Activated B cell treated with CpG ODN at 0.5 μM for 24 hours (primary cell): ENCODE measurements at regions not wholly inside any gene's neighbourhood (a gene's known extent, or its start where the extent isn't known, plus 50 kb on each side); places are given as distances from the start of the nearest gene placed in this dataset.

Experiments used
- ATAC-seq: fragments of 200-7000 bp; cut with Tn5 transposase; one replicate; pipeline ENCODE4 v1.10.0; 2021; ENCODE audit warnings: low read depth, mild to moderate bottlenecking, moderate library complexity
- CTCF ChIA-PET: fragments of 350-600 bp; sonication (Branson Sonifier 250); formaldehyde crosslinking; loops from one replicate; lab custom pipeline; 2021; ENCODE audit warnings: antibody characterized with exemption; lab: Charles Lee
- POLR2A ChIA-PET: fragments of 350-600 bp; sonication (Branson Sonifier 250); formaldehyde crosslinking; loops from one replicate; lab custom pipeline; 2021; ENCODE audit warnings: antibody characterized with exemption; lab: Charles Lee
- DNase-seq: peaks from one replicate; pipeline ENCODE4 v3.0.0; 2022
- H3K27ac Mint-ChIP-seq: one replicate; pipeline ENCODE4 v1.8.0; 2020; ENCODE audit warnings: mixed read lengths
- H3K27me3 Mint-ChIP-seq: one replicate; pipeline ENCODE4 v1.8.0; 2021; ENCODE audit warnings: mixed read lengths
- H3K36me3 Mint-ChIP-seq: one replicate; pipeline ENCODE4 v1.8.0; 2021; ENCODE audit warnings: low read depth, mixed read lengths
- H3K4me1 Mint-ChIP-seq: one replicate; pipeline ENCODE4 v1.8.0; 2021; ENCODE audit warnings: mixed read lengths
- H3K4me3 Mint-ChIP-seq: one replicate; pipeline ENCODE4 v1.8.0; 2020; ENCODE audit warnings: mild to moderate bottlenecking, mixed read lengths
- H3K9me3 Mint-ChIP-seq: one replicate; pipeline ENCODE4 v1.8.0; 2020; ENCODE audit warnings: mixed read lengths
- intact Hi-C: fragments of 100-400 bp; cut with micrococcal nuclease; formaldehyde crosslinking; loops from one replicate; pipeline ENCODE4 v1.15.1; 2024
- TF ChIP-seq, protein P1 (sequence below): fragments of 200-600 bp; IDR thresholded peaks from one replicate; pipeline ENCODE4 v1.8.0; 2022; ENCODE audit warnings: antibody characterized with exemption, mild to moderate bottlenecking

DNA sequence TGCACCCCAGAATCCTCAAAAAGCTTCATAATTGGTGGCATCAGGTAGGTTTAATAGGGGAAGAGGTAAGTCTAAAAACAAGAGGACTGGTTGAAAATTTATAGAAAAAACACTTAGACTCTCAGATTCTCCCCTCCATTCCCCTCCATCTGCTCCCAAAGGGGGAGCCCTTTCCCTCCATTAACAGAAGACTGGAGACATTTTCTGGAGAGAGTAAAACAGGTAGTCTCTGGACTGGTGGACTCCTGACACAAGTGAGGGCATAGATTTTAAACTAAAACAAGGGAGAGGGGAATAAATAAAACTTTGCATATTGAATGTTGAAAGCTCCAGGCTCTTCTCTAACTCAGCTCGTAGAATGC, 54.0 kb upstream of the IPO9 start:
- Mint-ChIP-seq H3K4me1 (no peaks in the 10 kb centered on the region), H3K4me3 (no peak overlapping the region), H3K36me3 (peaks cover 4% of the 10 kb centered on the region), H3K9me3 (peaks cover 16% of the 10 kb centered on the region), H3K27me3 (peaks cover 9% of the 10 kb centered on the region), H3K27ac (no peak overlapping the region)
- CTCF ChIA-PET, result interaction anchor here (1.6 kb wide), 1 partner anchor 20 kb away, joined by 3 read pairs; no protein-coding TSS in a partner anchor
- intact Hi-C loops, result no loop called here
- TF ChIP-seq, protein P1, sequence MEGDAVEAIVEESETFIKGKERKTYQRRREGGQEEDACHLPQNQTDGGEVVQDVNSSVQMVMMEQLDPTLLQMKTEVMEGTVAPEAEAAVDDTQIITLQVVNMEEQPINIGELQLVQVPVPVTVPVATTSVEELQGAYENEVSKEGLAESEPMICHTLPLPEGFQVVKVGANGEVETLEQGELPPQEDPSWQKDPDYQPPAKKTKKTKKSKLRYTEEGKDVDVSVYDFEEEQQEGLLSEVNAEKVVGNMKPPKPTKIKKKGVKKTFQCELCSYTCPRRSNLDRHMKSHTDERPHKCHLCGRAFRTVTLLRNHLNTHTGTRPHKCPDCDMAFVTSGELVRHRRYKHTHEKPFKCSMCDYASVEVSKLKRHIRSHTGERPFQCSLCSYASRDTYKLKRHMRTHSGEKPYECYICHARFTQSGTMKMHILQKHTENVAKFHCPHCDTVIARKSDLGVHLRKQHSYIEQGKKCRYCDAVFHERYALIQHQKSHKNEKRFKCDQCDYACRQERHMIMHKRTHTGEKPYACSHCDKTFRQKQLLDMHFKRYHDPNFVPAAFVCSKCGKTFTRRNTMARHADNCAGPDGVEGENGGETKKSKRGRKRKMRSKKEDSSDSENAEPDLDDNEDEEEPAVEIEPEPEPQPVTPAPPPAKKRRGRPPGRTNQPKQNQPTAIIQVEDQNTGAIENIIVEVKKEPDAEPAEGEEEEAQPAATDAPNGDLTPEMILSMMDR, result no peak
- ATAC-seq, result no peak
- POLR2A ChIA-PET, result no interaction called here
- DNase-seq, result no peak

DNA sequence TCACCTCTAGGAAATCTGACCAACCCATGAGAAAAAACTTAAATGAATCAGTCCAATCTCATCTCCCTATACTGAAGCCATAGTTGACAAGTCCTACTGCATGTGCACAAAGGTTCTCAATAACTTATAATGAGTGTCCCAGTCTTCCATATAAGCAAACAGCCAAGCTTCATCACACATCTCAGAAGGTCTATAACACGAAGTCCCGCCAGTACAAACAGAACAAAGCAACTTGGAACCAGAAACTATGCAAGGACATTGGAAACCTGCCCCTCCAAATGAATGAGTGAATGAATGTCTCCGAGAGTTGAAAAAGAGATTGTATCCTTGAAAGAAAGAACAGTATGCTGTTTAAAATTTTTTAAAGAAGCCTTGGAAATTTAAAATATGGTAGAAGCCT, 53.6 kb upstream of the IPO9 start:
- Mint-ChIP-seq H3K4me3 (no peak overlapping the region), H3K4me1 (no peaks in the 10 kb centered on the region), H3K36me3 (peaks cover 4% of the 10 kb centered on the region), H3K27me3 (peaks cover 6% of the 10 kb centered on the region), H3K27ac (no peak overlapping the region), H3K9me3 (peaks cover 15% of the 10 kb centered on the region)
- no peak for ATAC-seq
- CTCF ChIA-PET, result interaction anchor here (1.6 kb wide), 1 partner anchor 20 kb away, joined by 3 read pairs; no protein-coding TSS in a partner anchor
- no peak for DNase-seq
- intact Hi-C loops, result no loop called here
- POLR2A ChIA-PET, result no interaction called here
- TF ChIP-seq, protein P1, result no peak

DNA sequence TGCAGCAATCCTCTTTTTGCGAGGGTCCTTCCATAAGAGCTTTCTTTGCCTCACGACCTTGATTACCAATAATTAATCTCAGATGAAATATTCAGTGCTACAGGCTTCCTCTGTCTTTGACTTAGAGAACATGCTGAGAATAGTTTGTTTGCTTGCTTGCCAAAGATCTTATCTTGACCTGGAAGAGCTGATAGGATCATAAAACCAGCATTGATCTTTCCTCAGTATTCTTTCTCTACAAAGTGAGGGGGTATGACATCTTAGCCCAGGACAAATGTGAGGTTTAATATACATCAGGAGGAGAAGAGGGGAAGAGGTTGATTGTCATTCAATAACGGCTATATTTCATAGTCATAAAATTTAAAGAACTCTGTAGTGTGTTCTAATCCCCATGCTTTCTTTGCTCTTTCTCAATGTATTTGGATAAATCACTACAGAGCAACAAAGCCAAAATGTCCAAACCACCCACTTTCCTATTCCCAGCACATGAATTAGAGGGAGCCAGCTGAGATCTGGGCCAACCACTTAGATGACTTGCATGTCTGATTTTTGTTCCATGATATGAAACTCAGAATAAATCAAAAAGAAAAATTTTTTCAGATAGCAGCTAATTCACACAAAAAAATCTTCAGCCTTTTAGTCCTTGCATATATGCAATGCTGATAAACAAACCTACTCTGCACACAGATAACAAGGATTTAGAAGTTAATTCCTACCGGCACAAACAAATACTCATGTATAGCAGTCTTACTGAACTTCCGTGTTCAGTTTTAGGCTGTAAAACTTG, 50.5 kb upstream of the IPO9 start:
- no peak overlapping the region for H3K27ac Mint-ChIP-seq
- H3K36me3 Mint-ChIP-seq, result peaks cover 12% of the 10 kb centered on the region
- ChIA-PET POLR2A (no interaction called here), CTCF (interaction anchor here (1.1 kb wide), 1 partner anchor 15 kb away, joined by 3 read pairs; no protein-coding TSS in a partner anchor)
- no peak for ATAC-seq
- intact Hi-C loops, result no loop called here
- H3K4me3 Mint-ChIP-seq, result no peak overlapping the region
- peaks cover 3% of the 10 kb centered on the region for H3K27me3 Mint-ChIP-seq
- no peak for DNase-seq
- no peaks in the 10 kb centered on the region for H3K9me3 Mint-ChIP-seq
- H3K4me1 Mint-ChIP-seq, result no peaks in the 10 kb centered on the region
- TF ChIP-seq, protein P1, result no peak
